K562 (cell line): ENCODE measurements at regions not wholly inside any gene's neighbourhood (a gene's known extent, or its start where the extent isn't known, plus 50 kb on each side); places are given as distances from the start of the nearest gene placed in this dataset.

Experiments
- ATAC-seq: fragments of 200-7000 bp; cut with Tn5 transposase; 3 replicates; pipeline ENCODE4 v1.9.1; 2020; ENCODE audit warnings: moderate library complexity
- BruUV-seq: library from RNA; stranded (reverse); fragments of 400-500 nt; replicated peaks from 2 replicates; lab custom pipeline; 2021; lab: Mats Ljungman, UMichigan
- CTCF ChIA-PET: fragments of 300-600 bp; formaldehyde crosslinking; extraction: SDS; loops from one replicate; lab custom pipeline; 2021; ENCODE audit warnings: low intra/inter-chr PET ratio; lab: Yijun Ruan, JAX
- POLR2A ChIA-PET: fragments of 300-600, 350-650 bp; sonication (Branson Sonifier 250); formaldehyde crosslinking; extraction: SDS; loops from one replicate; lab custom pipeline; 2021; ENCODE audit warnings: antibody characterized with exemption, inconsistent platforms; lab: Yijun Ruan, JAX
- DNase-seq, 4 experiments: peaks; one replicate each; pipeline versions ENCODE4 v3.0.0 to v3.0.0-alpha.2; 2011 to 2018; ENCODE audit warnings: low spot score in 3 of 4, mixed read lengths in 3 of 4; ENCODE audit errors: extremely low read depth in 1 of 4
- FAIRE-seq: peaks from 2 replicates; lab custom pipeline; 2011; peaks lifted over from hg19 to GRCh38; lab: Jason Lieb, UNC
- H2AFZ ChIP-seq: 2 replicates; pipeline ENCODE4 v1.6.0; 2011; ENCODE audit warnings: low read depth, low read length, control low read depth, inconsistent platforms
- H3K27ac ChIP-seq: fragments of 200-600 bp; 3 replicates; pipeline ENCODE4 v1.8.0; 2011; ENCODE audit warnings: low read depth, mild to moderate bottlenecking, control low read depth, inconsistent platforms, low read length, moderate library complexity, mixed read lengths; ENCODE audit errors: extremely low read depth
- H3K27me3 ChIP-seq, 2 experiments: fragments of 300-600 bp in 1 of 2; 2 replicates in 1 of 2; 3 replicates in 1 of 2; pipeline versions ENCODE4 v1.6.0 to v1.8.0; 2011; ENCODE audit warnings: inconsistent platforms in 2 of 2, low read length in 2 of 2, mild to moderate bottlenecking in 1 of 2, mixed read lengths in 1 of 2, moderate library complexity in 1 of 2; ENCODE audit not compliant: control insufficient read depth in 2 of 2, insufficient read depth in 2 of 2
- H3K36me3 ChIP-seq: fragments of 300-600 bp; 3 replicates; pipeline ENCODE4 v1.8.0; 2011; ENCODE audit warnings: mild to moderate bottlenecking, low read length, inconsistent platforms; ENCODE audit not compliant: control insufficient read depth, insufficient read depth
- H3K4me1 ChIP-seq, 2 experiments: fragments of 200-600 bp in 1 of 2; replicated peaks in 1 of 2; 2 replicates in 1 of 2; 3 replicates in 1 of 2; pipeline versions ENCODE4 v1.5.1 to v1.8.0; 2011; ENCODE audit warnings: inconsistent platforms in 2 of 2, low read length in 2 of 2, mild to moderate bottlenecking in 1 of 2, mixed read lengths in 1 of 2, moderate library complexity in 1 of 2; ENCODE audit not compliant: control insufficient read depth in 2 of 2, insufficient read depth in 2 of 2
- H3K4me2 ChIP-seq: 2 replicates; pipeline ENCODE4 v1.6.1; 2011; ENCODE audit warnings: low read length, control low read depth, inconsistent platforms, mixed read lengths; ENCODE audit not compliant: insufficient read depth
- H3K4me3 ChIP-seq: fragments of 200-600 bp; sonication (generic), shearing (Covaris generic); 2 replicates; pipeline ENCODE4 v1.5.1; 2016; ENCODE audit warnings: control low read depth, inconsistent platforms
- H3K79me2 ChIP-seq: fragments of 200-600 bp; 3 replicates; pipeline ENCODE4 v1.8.0; 2011; ENCODE audit warnings: low read length, inconsistent platforms; ENCODE audit not compliant: control insufficient read depth, insufficient read depth
- H3K9ac ChIP-seq, 2 experiments: 2 replicates each; pipeline versions ENCODE4 v1.6.0 to v1.6.1; 2011; ENCODE audit warnings: low read depth in 2 of 2, low read length in 2 of 2, control low read depth in 1 of 2, inconsistent platforms in 1 of 2, mild to moderate bottlenecking in 1 of 2, mixed read lengths in 1 of 2; ENCODE audit not compliant: insufficient read depth in 1 of 2
- H3K9me1 ChIP-seq: one replicate; pipeline ENCODE4 v1.6.0; 2011; ENCODE audit warnings: inconsistent platforms, mild to moderate bottlenecking, low read length, moderate library complexity; ENCODE audit not compliant: control insufficient read depth, insufficient read depth
- H3K9me3 ChIP-seq: replicated peaks from 2 replicates; pipeline ENCODE4 v1.5.1; 2011; ENCODE audit warnings: low read depth, low read length, inconsistent platforms; ENCODE audit not compliant: control insufficient read depth, insufficient read depth
- H4K20me1 ChIP-seq: replicated peaks from 2 replicates; pipeline ENCODE4 v1.6.1; 2011; ENCODE audit warnings: low read length, inconsistent platforms, mixed read lengths; ENCODE audit not compliant: control insufficient read depth, insufficient read depth
- BACH1 ChIP-seq: fragments of 200-800 bp; sonication (Bioruptor generic); IDR thresholded peaks from 2 replicates; pipeline ENCODE4 v1.6.1; 2016; ENCODE audit warnings: missing genetic modification characterization, missing compliant biosample characterization
- ESRRA ChIP-seq: fragments of 450-650 bp; IDR thresholded peaks from 2 replicates; pipeline ENCODE4 v1.6.1; 2014; ENCODE audit warnings: low read depth, mild to moderate bottlenecking, moderate library complexity, borderline replicate concordance
- ETS2 ChIP-seq: IDR thresholded peaks from 2 replicates; pipeline ENCODE4 v1.6.1; 2016; ENCODE audit warnings: borderline replicate concordance, missing genetic modification characterization, mild to moderate bottlenecking, moderate library complexity, missing compliant biosample characterization; ENCODE audit not compliant: poor library complexity, severe bottlenecking
- HINFP ChIP-seq: fragments of 450-650 bp; conservative IDR thresholded peaks from 2 replicates; pipeline ENCODE4 v1.6.1; 2016; ENCODE audit warnings: missing genetic modification characterization, low read depth, mild to moderate bottlenecking, control low read depth, missing compliant biosample characterization
- KAT7 ChIP-seq: sonication (generic); formaldehyde crosslinking; IDR thresholded peaks from 2 replicates; pipeline ENCODE4 v1.8.0; 2022; ENCODE audit warnings: missing genetic modification reagents, mild to moderate bottlenecking, borderline replicate concordance
- MXI1 ChIP-seq: IDR thresholded peaks from 2 replicates; pipeline ENCODE4 v1.6.1; 2011; ENCODE audit warnings: low read depth, mild to moderate bottlenecking, improper control_type of control experiment, low read length
- NR1H2 ChIP-seq: sonication (generic); formaldehyde crosslinking; IDR thresholded peaks from 2 replicates; pipeline ENCODE4 v1.4.0; 2020; ENCODE audit warnings: mild to moderate bottlenecking, missing genetic modification reagents
- REST ChIP-seq, 2 experiments: fragments of 450-650 bp; formaldehyde crosslinking in 1 of 2; IDR thresholded peaks; 2 replicates each; pipeline versions ENCODE4 v1.4.0 to v1.6.1; 2014 to 2020; ENCODE audit warnings: mild to moderate bottlenecking in 2 of 2, borderline replicate concordance in 1 of 2, low read depth in 1 of 2
- ZNF165 ChIP-seq: fragments of 250-450 bp; sonication (Bioruptor Pico); IDR thresholded peaks from 2 replicates; pipeline ENCODE4 v1.4.0; 2020; ENCODE audit warnings: borderline replicate concordance
- WGBS: fragments of 100-300 bp; shearing (Covaris generic); methylation state at CpG from one replicate; pipeline ENCODE4 v1.1.6; 2016; ENCODE audit warnings: low coverage, mixed read lengths; ENCODE audit not compliant: insufficient coverage; ENCODE audit errors: missing lambda C conversion rate; 5-methylcytosine and 5-hydroxymethylcytosine counted together
- in situ Hi-C: fragments of 300-500 bp; cut with MboI; formaldehyde crosslinking; loops from 4 replicates; pipeline ENCODE4 v1.15.0; 2018; ENCODE audit warnings: inconsistent platforms, mixed read lengths
- intact Hi-C: fragments of 100-400 bp; cut with micrococcal nuclease; formaldehyde crosslinking; loops from 2 replicates; pipeline ENCODE4 v1.14.2; 2022

GRCh38 chr1:2916706-2917105, 104.6 kb upstream of the ACTRT2 start (continued):
- TF ChIP-seq REST (IDR thresholded peaks at IDR 0.05; ENCODE audit: borderline replicate concordance) = no peak
- TF ChIP-seq REST (CRISPR knock-in tag; IDR thresholded peaks at IDR 0.05; ENCODE audit: low read depth) = no peak

GRCh38 chr1:2917284-2917683, 104.0 kb upstream of the ACTRT2 start:
- CTCF ChIA-PET = no interaction called here
- peaks cover 8% of the 10 kb centered on the region; the same call in 1 of the 2 replicates for H3K9me3 ChIP-seq
- 0% methylated on average over 17 of the region's 17 CpGs for WGBS
- TF ChIP-seq ESRRA = no peak
- TF ChIP-seq KAT7 = no peak
- TF ChIP-seq ETS2 (tag) = no peak
- no peak for TF ChIP-seq ZNF165 (CRISPR knock-in tag)
- no peak for TF ChIP-seq NR1H2 (CRISPR knock-in tag)
- TF ChIP-seq MXI1 = no peak
- no peak for TF ChIP-seq HINFP (tag)
- no peak for TF ChIP-seq BACH1 (tag)

More at GRCh38 chr1:2917284-2917683, 104.0 kb upstream of the ACTRT2 start:
- ATAC-seq (no peak), FAIRE-seq (no peak), DNase-seq (no peak)
- Histone ChIP-seq H3K79me2 (no peaks in the 10 kb centered on the region), H3K9ac (no peak overlapping the region), H4K20me1 (no peaks in the 10 kb centered on the region), H3K4me2 (no peak overlapping the region), H3K27me3 (peaks cover 0 to 34% of the 10 kb centered on the region in 2 experiments; a peak in 2 of 5 replicates), H3K4me3 (no peak overlapping the region), H3K4me1 (no peaks in the 10 kb centered on the region; a peak in 1 of 5 replicates), H3K9me1 (no peaks in the 10 kb centered on the region), H3K36me3 (no peaks in the 10 kb centered on the region), H2AFZ (no peak overlapping the region), H3K27ac (no peak overlapping the region)
- in situ Hi-C loops (loop anchor here (25.0 kb wide), 1 partner anchor 230 kb away; no protein-coding TSS in a partner anchor), intact Hi-C loops (no loop called here)
- POLR2A ChIA-PET = interaction anchor here (0.6 kb wide), 1 partner anchor 917 kb away, joined by 3 read pairs; no protein-coding TSS in a partner anchor
- BruUV-seq = no TSS peak
